Mesothelial cell of epicardium (in vitro differentiated cells): ENCODE measurements at regions not wholly inside any gene's neighbourhood (a gene's known extent, or its start where the extent isn't known, plus 50 kb on each side); places are given as distances from the start of the nearest gene placed in this dataset.
"Not testable (repeated sequence)": the region's sequence is repeated elsewhere in the genome, so short reads cannot be mapped to it uniquely, and the experiment has no call there.

ENCODE experiments used
- DNase-seq, 2 experiments: peaks; one replicate each; pipeline ENCODE4 v3.0.0; 2021; ENCODE audit warnings: low spot score in 2 of 2; ENCODE audit not compliant: unreplicated experiment in 2 of 2
- H3K27ac Mint-ChIP-seq: 2 replicates; pipeline ENCODE4 v1.8.0; 2021; ENCODE audit warnings: mixed read lengths
- H3K27me3 Mint-ChIP-seq: 2 replicates; pipeline ENCODE4 v1.8.0; 2021; ENCODE audit warnings: low read depth, mixed read lengths
- H3K36me3 Mint-ChIP-seq: 2 replicates; pipeline ENCODE4 v1.8.0; 2021; ENCODE audit warnings: mixed read lengths
- H3K4me1 Mint-ChIP-seq: 2 replicates; pipeline ENCODE4 v1.8.0; 2021; ENCODE audit warnings: mixed read lengths
- H3K4me3 Mint-ChIP-seq: 2 replicates; pipeline ENCODE4 v1.8.0; 2021; ENCODE audit warnings: mild to moderate bottlenecking, moderate library complexity, mixed read lengths
- H3K9me3 Mint-ChIP-seq: 2 replicates; pipeline ENCODE4 v1.8.0; 2021; ENCODE audit warnings: mixed read lengths
- CTCF ChIP-seq: fragments of 200-600 bp; sonication (generic); IDR thresholded peaks from one replicate; pipeline ENCODE4 v1.5.0; 2021; ENCODE audit warnings: antibody characterized with exemption; ENCODE audit not compliant: unreplicated experiment

DNA sequence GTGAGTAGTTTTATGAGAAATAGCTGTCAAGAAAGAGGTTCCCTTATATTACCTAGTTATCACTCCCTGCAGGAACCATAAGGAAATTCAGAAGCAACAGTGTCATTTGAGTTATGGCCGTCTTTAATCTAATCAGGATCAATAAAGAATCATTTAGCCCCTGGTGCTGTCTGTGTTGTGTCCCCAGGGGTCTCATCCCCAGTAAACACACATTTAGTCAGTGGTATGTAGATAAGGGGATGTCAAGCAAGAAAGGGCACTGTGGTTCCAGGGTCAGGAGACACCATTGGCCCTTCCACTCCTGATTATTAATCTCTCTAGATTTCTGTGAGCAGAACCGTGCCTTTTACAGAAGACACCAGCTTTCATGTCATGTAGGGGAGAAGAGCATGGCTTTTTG lies 158.0 kb upstream of the SEMA6A start:
- peaks cover 24% of the 10 kb centered on the region for H3K4me1 Mint-ChIP-seq
- no peaks in the 10 kb centered on the region for H3K9me3 Mint-ChIP-seq
- no peak overlapping the region for H3K4me3 Mint-ChIP-seq
- H3K36me3 Mint-ChIP-seq, result no peaks in the 10 kb centered on the region
- no peaks in the 10 kb centered on the region for H3K27me3 Mint-ChIP-seq
- no peak for DNase-seq
- no peak for TF ChIP-seq CTCF
- H3K27ac Mint-ChIP-seq, result no peak overlapping the region

- no peak overlapping the region for H3K27ac Mint-ChIP-seq
- H3K4me3 Mint-ChIP-seq, result no peak overlapping the region
- DNase-seq, result no peak
- no peaks in the 10 kb centered on the region for H3K9me3 Mint-ChIP-seq
- no peak for TF ChIP-seq CTCF
- peaks cover 24% of the 10 kb centered on the region for H3K4me1 Mint-ChIP-seq
- no peaks in the 10 kb centered on the region for H3K36me3 Mint-ChIP-seq
- H3K27me3 Mint-ChIP-seq, result no peaks in the 10 kb centered on the region
These were observed 156.8 kb upstream of the SEMA6A start for GRCh38 chr5:116731432-116731831.

DNA sequence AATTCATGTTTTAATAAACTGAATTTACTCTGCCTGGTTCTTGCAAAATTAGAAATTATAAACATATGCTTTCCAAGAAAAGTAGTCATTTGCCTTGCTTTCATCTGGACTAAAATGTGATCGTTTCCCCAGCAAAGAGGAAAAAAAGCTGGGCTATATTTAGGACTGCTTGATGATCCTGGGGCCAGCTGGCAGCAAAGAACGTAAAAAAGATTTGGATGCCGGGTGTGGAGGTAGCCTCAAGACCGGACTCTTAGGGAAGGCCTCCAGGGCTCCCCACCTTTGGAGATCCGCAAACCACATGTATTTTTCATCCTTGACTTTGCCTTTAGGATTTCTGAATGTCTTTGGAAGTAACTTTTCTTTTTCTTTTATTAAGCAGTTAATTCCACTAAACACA lies 156.1 kb upstream of the SEMA6A start:
- Mint-ChIP-seq H3K9me3 (no peaks in the 10 kb centered on the region), H3K36me3 (no peaks in the 10 kb centered on the region), H3K4me3 (no peak overlapping the region), H3K27me3 (no peaks in the 10 kb centered on the region), H3K27ac (no peak overlapping the region), H3K4me1 (peaks cover 24% of the 10 kb centered on the region)
- no peak for DNase-seq
- no peak for TF ChIP-seq CTCF

GRCh38 chr5:116730185-116730584 lies 155.6 kb upstream of the SEMA6A start:
- no peak overlapping the region for H3K27ac Mint-ChIP-seq
- no peak overlapping the region for H3K4me3 Mint-ChIP-seq

GRCh38 chr5:116727248-116727647 lies 152.6 kb upstream of the SEMA6A start:
- no peaks in the 10 kb centered on the region for H3K9me3 Mint-ChIP-seq
- no peak for TF ChIP-seq CTCF
- H3K27ac Mint-ChIP-seq, result no peak overlapping the region
- no peak overlapping the region for H3K4me3 Mint-ChIP-seq
- no peaks in the 10 kb centered on the region for H3K36me3 Mint-ChIP-seq
- peaks cover 6% of the 10 kb centered on the region for H3K4me1 Mint-ChIP-seq
- no peaks in the 10 kb centered on the region for H3K27me3 Mint-ChIP-seq
- no peak for DNase-seq

More at GRCh38 chr5:116730185-116730584, 155.6 kb upstream of the SEMA6A start:
- H3K27me3 Mint-ChIP-seq, result no peaks in the 10 kb centered on the region
- H3K4me1 Mint-ChIP-seq, result peaks cover 22% of the 10 kb centered on the region
- DNase-seq, result no peak
- TF ChIP-seq CTCF, result no peak
- H3K36me3 Mint-ChIP-seq, result no peaks in the 10 kb centered on the region
- H3K9me3 Mint-ChIP-seq, result no peaks in the 10 kb centered on the region

DNA sequence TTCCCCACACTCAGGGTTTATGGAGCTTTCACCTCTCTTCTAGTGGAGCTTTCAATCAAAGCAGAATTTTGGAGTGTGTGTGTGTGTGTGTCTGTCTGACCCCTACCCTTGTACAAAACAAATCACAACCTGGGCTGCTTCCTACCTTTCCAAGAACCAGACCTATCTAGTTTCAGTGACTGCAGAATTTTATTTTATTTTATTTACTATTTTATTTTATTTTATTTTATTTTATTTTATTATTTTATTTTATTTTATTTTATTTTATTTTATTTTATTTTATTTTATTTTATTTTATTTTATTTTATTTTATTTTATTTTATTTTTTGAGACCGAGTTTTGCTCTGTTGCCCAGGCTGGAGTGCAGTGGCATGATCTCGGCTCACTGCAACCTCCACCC lies 151.6 kb upstream of the SEMA6A start:
- H3K4me1 Mint-ChIP-seq, H3K27me3 Mint-ChIP-seq, H3K9me3 Mint-ChIP-seq, H3K4me3 Mint-ChIP-seq, DNase-seq, H3K27ac Mint-ChIP-seq, H3K36me3 Mint-ChIP-seq: not testable (repeated sequence)
